DMS153 (cell line): ENCODE measurements at regions not wholly inside any gene's neighbourhood (a gene's known extent, or its start where the extent isn't known, plus 50 kb on each side); places are given as distances from the start of the nearest gene placed in this dataset.

Experiments used
- DNase-seq: peaks from one replicate; lab custom pipeline; 2025; lab: John Stamatoyannopoulos, UW

DNA sequence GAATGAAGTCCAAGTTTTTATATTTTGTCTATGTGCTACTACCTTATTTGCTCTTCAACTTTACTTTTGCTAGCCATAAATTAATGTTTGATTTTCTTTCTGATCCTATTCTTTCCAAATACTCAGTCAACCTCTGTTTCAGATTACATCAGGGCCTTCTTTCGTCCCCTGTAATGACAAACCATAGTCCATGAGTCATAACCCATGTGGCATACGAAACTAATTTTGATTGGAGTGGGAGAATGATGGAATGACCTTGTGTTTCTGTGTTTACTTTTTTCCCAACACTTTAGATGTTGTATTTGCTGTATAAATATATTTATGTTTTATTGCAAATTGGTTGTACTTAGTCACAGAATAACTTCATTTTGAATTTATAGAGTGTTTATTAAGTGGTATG, 1043.1 kb downstream of the DTWD2 start:
- no peak for DNase-seq

DNA sequence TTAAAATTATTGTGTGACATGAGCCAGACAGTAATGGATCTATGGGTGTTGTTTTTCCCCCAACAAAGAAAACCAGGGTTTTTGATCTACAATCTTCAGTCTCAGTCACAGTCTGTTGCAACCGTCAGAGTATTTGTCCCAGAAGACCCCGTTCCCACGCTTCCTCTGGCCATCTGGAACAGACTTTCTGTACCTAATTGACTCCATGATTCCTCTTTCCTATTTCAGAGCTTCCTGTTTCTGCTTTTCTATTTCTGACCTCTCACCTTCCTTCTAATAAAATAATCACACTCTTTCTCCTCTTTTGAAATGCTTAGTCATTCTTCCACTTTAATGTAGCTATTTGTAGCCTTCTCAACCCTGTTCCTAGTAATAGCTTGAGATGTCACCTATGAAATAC, 1044.8 kb downstream of the DTWD2 start:
- DNase-seq: no peak

DNA sequence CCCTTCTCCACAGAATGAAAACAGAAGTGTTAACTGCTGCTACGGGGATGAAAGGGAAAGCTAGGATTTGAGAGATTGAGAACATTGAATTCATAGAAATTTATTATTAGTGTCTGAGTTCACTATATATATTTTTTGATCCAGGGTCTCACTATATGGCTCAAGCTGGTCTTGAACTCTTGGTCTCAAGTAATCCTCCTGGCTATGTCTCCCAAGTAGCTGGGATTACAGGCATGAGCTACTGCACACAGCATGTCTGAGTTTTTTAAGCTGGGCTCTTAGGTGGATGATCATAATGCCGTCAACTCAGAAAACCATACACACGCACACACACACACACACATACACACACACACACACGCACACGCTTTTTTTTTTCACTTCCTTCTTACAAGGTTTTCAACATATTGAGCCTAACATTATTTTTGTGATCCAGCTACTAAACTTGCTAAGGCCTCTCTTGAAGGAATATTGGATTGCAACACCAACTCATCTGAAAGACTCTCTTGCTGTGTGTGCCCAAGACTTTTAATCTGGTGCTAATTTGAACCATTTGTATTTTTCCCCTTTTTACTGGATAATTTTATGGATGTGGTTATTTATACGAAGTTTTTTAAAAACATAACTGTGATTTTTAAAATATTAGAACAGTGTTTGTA, 1045.4 kb downstream of the DTWD2 start:
- DNase-seq: no peak

DNA sequence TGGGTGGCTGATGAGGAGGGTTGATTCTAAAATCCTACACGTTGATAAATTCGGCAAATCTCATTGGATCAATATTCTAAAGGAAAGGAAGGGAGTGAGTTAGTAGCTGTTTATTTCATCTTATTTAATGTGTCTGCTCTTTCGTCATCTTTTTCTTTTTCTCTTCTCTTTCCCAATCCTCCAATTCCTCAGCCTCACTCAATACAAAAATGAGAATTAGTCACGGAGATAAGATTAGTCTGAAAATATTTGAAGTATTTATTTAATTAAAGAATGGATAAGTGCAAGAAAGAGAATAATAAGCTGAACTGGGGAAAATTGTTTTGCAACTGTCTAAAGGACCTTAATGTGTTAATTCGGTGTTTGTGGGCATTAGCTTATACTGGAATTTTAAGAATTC, 1095.1 kb downstream of the DTWD2 start:
- DNase-seq: no peak

DNA sequence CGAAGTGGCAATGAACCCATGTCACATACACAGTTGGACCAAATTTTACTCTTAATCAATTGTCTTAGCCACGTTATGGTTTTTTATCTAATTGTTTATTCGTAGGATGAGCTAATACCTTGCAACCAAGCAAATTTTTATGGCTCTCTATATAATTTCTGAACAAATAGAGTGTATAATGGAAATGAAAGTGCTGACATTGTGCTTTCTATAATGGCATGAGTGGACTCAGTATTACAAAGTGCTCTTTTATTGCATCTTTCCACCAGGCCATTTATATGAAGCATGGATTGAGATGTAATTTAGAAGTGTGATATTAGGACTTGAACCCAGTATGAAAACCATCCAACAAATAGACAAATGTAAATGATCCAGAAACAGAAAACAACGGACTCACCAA, 1096.0 kb downstream of the DTWD2 start:
- DNase-seq: peak; percentile 6

DNA sequence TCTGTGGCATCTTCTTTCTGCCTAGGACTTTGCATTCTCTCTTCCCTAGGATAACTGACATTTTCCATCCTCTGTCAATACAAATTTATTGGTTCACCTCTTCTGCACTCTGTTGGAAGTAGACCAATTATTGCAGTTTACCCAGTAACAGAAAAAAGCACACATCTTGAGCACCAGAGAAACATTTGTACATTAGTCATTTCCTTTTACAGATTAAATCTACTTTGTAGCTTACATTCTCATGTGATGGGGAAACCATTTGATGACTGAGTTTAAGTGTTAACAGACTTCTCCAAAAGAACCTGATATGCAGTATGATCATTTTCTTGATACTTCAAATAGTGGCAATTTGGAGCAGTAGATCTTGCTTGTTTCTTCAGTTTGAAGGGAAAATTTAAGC, 1098.8 kb downstream of the DTWD2 start:
- DNase-seq: no peak

DNA sequence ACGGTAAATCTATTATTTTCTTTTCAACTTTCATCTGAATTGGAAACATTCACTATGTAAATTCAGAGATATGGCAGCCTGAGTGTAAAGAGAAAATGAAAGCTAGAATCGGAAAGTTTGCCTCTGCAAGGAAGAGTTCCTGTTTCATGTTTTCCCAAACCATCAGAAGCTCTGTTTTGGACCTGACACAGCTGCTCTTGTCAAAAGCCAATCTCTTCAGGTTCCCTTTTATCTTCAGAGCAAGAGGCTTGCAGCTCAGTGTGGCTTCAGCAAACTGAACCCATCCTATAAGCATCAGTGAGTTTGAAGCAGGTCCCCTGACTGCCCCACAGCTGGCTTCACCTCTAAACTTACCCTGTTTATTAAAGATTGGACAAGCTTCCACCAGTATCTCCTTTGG, 1099.7 kb downstream of the DTWD2 start:
- no peak for DNase-seq

DNA sequence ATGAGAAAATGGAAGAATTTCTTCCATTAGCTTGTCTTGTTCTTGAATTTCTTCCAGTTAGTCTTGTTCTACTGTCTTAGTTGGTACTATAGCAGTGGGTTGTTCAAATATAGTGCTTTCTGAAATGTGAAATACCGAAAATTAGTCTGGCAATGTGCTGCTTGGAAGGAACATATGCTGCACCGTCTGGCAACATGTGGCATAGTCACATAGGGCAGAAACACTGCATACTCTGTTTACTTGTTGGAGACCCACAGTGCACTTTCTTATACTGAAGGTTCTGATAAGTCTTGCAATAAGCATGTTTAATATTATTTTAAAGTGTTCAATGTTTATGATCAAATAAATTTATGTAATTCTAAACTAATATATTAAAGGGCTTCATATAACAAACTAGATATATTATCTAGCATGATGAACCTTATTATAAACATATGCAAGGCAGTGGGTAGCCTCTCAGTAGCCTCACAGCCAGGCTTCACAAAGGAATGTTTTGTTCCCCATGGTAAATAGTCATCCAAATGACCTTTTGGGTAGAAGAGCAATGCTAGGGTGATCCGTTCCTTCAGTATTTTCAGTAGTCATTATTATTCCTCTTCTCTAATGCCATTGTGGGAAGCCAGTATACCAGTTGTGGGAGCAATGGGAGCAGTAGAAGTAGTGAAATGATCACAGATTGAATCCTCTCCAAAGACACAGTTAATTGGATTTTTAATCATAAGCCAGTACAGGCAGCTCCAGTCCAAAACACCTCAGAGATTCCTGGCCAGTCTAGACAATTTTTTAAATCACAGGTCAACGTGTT, 1106.7 kb downstream of the DTWD2 start:
- DNase-seq: no peak

DNA sequence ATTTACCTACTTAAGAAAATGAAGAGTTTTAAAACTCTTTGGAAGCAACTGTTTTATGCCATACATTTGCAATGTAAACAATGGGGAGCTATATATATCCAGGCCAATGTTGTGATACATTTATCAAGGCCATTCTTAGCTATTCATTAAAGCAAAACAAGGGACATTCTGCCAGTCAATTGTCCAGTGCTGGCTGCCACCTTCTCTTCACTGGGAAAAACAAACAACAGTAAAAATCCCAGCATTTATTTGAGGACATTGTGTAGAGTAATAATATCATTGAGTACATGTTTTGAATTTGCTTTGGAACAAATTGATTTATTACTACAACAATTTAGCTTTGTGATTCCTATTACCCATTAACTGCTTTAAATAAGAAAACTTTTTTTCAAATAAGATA, 1107.4 kb downstream of the DTWD2 start:
- peak; percentile 17 for DNase-seq

DNA sequence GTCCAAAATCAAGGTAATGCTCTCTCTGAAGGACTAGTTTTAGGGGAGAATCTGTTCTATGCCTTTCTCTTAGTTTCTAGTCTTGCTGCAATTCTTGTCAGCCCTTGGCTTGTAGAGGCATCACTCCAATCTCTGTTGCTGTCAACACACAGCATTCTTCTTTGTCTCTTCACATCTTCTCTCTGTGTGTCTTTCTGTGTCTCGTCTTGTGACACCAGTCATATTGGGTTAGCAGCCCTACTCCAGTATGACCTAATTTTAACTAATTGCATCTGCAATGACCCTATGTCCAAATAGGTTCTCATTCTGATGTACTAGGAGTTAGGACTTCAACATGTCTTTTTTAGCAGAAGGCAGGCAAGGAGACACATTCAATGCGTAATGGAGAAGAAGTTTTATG, 1110.6 kb downstream of the DTWD2 start:
- no peak for DNase-seq

DNA sequence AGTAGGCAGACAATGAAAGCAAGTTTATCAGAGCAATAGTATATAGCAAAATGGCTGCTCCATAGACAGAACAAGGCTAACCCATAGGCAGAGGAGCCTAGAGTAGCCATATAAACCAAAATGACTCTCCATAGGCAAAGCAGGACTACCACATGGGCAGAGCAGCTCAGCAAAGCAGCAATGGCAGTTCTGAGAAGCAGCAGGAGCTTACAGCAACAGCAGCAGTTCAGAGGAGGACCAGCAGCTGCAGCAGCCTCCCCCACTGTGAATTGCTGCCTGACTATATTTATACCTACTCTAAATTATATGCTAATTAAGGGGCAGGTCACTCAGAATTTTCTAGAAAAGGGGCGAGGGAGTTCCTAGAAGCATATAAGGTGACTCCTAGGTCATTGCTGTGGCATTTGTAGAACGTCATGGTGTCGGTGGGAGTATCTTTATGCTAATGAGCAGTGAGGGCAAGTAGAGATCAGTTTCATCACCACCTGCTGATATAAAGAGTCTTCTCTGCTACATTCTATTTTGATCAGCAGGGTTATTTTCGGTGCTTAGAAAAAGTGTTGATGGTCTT, 1115.5 kb downstream of the DTWD2 start:
- DNase-seq: no peak

DNA sequence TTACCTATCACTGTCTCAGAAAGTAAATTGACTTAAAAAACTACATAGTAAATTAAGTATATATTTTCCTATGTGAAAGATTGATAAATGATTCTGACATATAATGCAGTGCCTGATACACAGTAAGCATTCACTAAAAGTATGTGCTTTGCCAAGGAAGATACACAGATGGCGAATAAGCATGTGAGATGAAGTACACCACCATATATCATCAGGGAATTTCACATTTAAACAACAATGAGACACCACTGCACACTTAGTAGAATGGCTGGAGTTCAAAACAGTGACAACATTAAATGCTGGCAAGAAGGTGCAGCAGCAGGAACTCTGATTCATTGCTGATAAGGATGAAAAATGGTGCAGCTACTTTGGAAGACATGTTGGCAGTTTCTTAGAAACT, 1118.8 kb downstream of the DTWD2 start:
- DNase-seq: no peak

DNA sequence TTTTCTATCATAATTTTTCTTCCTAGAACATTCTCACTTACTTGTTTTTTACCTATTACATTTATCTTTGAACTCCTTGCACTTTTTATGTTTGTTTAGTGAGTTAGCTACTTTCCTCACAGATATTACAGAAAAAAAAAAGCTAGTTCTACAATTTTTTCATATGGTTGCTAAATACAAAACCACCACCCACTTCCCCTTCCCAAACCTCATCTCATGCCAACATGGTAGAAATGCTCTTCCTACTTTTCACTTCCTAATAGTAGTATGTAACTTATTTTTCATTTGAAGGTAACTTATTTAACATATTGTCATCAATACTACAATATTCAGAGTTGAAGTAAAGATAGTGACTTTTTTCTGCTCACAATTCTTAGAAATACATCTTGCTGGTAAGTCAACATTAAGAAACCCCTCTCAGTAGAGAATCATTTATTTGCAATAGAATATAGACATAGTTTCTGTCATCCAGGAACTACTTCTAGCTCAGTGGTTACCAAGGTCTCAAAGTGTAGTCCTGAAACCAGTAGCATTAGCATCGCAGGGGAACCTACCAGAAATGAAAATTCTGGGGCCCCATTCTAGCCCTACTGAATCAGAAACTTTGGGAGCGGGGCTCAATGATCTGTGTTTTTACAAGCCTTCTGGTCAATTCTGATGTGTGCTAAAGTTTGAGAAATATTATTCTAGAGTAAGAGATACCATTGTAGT, 1124.6 kb downstream of the DTWD2 start:
- DNase-seq: no peak

DNA sequence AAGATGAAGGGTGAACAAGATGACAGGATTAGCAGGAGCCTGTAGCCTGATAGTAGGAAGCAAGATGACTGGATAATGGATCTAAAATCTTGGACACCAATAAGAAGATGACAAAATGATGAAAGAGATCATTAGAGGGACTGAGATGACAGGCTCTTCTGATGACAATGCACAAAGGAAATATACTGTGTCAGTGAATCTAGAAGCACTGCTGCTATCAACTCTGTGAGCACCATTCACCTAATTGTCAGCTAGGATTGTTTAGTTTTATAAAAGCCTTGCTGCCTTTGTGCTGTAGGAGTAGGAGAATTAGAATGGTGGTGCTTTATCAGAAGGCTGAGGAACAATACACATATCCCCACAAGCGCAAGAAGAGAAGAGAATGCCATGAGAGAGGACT, 1127.8 kb downstream of the DTWD2 start:
- no peak for DNase-seq

DNA sequence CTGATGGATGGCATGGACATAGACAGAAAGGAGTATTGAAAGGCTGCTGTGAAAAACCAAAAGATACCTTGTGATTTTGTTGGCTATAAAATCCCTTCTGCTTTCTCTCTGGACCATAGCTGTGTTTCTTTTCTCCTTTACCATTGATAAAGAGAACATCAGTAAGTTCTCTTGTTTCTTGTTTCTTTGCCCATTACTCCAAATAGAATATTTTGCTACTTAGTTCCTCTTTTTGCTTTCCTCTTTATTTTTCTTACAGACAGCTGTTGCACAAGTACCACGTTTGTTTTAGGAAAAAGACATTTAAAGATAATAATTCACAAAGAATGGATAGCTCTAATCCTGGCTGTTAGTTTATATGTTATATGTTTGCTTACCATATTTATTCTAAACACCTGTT, 1129.2 kb downstream of the DTWD2 start:
- DNase-seq: no peak

DNA sequence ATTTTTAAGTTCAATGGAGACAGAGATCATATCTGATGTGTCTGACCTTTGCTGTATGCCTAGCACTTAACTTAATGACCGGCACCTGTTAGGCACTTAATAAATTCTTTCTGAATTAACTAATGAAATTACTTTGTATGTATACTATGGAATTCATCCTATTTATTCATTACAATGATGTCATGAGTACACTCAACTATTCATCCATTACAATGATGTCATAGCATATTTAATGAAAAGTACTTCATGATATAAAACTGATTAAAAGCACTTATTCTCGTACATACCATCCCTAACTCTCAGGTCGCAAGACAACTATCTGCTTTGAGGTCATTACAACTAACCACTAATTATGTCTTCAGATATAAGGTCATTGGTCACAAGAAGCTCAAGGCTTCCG, 1131.6 kb downstream of the DTWD2 start:
- no peak for DNase-seq

DNA sequence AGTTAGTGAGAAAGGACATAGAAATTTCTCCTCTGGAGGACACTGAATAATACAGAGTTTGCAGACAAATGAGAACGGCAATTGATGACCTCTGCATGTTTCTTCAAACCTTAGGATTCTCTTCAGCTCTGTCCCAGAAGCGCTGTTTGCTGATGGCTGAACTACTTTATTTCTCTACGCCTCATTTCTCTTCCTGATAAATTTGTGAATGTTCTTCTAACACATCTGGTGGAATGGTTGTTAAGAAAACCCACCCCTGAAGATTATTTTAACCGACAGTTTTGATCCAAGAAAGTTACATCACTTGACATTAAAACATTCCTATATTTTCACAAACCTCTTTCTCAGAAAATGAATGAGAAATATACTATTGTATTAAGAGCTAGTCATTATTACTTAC, 1150.6 kb downstream of the DTWD2 start:
- DNase-seq: no peak

DNA sequence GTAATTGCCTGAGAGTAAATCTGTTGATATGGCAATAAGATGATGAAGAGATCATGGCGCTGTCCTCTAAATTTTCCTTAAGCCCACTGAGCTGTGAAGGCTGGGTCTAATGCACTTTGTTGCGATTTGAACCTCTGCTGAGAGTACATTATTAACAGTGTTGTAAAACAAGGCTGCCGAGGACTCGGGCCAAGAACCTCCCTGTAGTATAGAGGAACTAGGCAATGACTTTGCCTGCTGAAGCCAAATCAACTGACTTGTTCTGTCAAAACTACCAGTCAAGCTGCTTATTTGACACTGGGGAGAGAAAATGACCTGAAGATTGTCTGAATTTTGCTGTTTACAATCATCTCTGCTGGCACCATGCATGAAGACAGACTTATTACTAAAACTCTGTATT, 1154.7 kb downstream of the DTWD2 start:
- no peak for DNase-seq

DNA sequence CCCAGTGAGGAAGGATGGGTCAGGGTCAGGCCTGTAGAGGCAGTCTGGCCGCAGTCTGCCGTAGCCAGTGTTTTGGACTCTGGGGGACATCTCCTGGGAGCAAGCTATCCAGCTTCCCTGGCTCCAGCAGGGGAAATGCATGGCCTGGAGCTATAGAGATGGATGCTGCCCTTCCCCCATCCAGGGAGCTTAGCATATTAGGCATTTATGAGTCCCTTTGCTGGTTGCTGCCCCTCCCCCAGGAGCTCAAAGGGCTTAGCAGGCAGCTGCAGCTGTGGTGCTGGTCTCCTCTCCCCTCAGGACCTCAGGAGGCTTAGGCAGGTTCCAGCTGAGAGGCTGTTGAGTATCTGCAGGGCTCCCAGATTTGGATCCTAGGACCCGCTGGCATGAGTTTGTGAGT, 1158.7 kb downstream of the DTWD2 start:
- no peak for DNase-seq

DNA sequence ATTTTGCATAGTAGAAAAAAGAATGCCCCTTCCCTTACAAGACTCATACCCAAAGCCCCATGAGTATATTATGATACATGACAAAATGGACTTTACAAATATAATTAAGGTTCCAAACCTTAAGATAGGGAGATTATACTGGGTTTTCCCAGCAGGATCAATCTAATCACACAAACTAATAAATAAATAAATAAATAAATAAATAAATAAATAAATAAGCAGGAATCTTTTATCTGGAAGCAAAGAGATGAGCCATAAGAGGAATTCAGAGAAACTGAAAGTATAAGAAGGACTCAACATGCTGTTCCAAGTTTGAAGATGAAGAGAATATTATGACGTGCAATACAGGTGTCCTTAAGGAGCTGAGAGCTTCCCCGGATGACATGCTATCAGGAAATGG, 1174.5 kb downstream of the DTWD2 start:
- no peak for DNase-seq

DNA sequence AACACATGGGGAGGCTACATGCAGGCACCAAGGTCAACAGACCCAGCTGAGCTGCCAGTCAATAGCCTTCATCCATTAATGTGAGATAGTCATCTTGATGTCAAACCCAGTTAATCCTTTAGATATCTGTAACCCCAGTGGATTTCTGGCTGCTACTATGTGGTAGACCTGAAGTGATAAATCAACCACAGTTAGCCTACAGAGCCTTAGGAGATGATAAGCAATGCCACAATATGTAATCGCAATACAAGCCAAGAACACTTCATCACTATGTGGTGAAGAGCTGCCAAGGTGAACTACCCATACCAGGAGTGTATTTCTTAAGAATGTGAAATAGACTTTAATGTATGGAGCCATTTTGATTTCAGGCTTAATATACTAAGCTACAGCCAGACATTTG, 1175.5 kb downstream of the DTWD2 start:
- no peak for DNase-seq

DNA sequence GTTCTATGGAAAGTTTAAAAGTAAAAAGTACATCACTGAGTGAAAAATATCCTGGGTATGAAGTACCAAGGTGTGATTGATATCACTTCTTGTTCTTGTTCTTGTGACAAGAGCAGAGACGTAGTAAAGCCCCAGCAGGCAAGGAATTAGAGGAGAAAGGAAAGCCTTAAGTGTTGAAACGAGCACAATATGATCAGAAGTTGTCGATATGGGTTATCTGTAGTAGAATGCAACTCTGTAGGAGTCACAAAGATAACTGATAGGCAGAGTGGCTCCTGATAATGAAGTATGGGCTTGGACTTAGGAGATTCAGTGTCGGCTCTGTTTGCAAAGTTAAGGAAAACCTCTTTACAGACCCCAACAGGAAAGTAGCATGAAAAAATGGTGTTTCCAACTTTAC, 1179.1 kb downstream of the DTWD2 start:
- DNase-seq: no peak

DNA sequence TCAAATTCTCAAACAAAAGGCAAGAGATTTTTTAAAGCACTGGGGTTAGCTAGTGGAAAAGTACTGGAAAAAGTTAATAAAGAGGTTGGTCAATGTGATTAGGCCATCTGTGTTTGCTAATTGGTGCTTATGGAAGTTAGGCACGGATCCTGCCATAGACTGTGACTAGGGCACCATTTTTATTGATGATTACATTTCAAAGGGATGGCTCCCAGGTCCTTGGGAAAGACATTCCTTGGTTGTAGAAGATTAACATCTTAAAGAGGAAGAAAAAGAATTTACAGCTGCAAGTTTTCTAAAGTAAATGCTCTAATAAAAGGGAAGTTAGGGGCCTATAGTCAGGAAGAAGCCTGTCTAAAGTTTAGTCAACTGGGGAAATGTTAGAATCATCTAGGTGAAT, 1183.3 kb downstream of the DTWD2 start:
- DNase-seq: no peak
